SJCRH30 (cell line): ENCODE measurements at regions not wholly inside any gene's neighbourhood (a gene's known extent, or its start where the extent isn't known, plus 50 kb on each side); places are given as distances from the start of the nearest gene placed in this dataset.
"Not testable (repeated sequence)": the region's sequence is repeated elsewhere in the genome, so short reads cannot be mapped to it uniquely, and the experiment has no call there.

Source experiments
- DNase-seq, 2 experiments: peaks; one replicate each; pipeline ENCODE4 v3.0.0-alpha.2; 2015 to 2020
- H3K27ac ChIP-seq: fragments of 250-450 bp; sonication (Bioruptor Pico); 2 replicates; pipeline ENCODE4 v1.5.1; 2020; ENCODE audit warnings: mild to moderate bottlenecking, moderate library complexity
- H3K27me3 ChIP-seq: fragments of 250-450 bp; sonication (Bioruptor Pico); 2 replicates; pipeline ENCODE4 v1.5.1; 2020; ENCODE audit warnings: mild to moderate bottlenecking, moderate library complexity
- H3K36me3 ChIP-seq: fragments of 250-450 bp; sonication (Bioruptor Pico); 2 replicates; pipeline ENCODE4 v1.5.1; 2020; ENCODE audit warnings: mild to moderate bottlenecking, moderate library complexity
- H3K4me1 ChIP-seq: fragments of 250-450 bp; sonication (Bioruptor Pico); 2 replicates; pipeline ENCODE4 v1.5.1; 2020; ENCODE audit warnings: mild to moderate bottlenecking, moderate library complexity
- H3K4me3 ChIP-seq: fragments of 250-450 bp; sonication (Bioruptor Pico); 2 replicates; pipeline ENCODE4 v1.5.1; 2020; ENCODE audit warnings: mild to moderate bottlenecking, moderate library complexity
- H3K9me3 ChIP-seq: fragments of 250-450 bp; sonication (Bioruptor Pico); replicated peaks from 2 replicates; pipeline ENCODE4 v1.5.1; 2020; ENCODE audit warnings: mild to moderate bottlenecking, moderate library complexity

GRCh38 chr13:54445865-54446264 is 1417.3 kb downstream of the OLFM4 start:
- no peaks in the 10 kb centered on the region for H3K36me3 ChIP-seq
- no peak overlapping the region for H3K4me3 ChIP-seq
- no peak for DNase-seq
- H3K27ac ChIP-seq: no peak overlapping the region
- H3K4me1 ChIP-seq: no peaks in the 10 kb centered on the region
- no peaks in the 10 kb centered on the region for H3K27me3 ChIP-seq
- H3K9me3 ChIP-seq: no peaks in the 10 kb centered on the region

GRCh38 chr13:54449922-54450321 is 1421.3 kb downstream of the OLFM4 start:
- no peaks in the 10 kb centered on the region for H3K27me3 ChIP-seq
- no peaks in the 10 kb centered on the region for H3K36me3 ChIP-seq
- no peak overlapping the region for H3K27ac ChIP-seq
- no peak overlapping the region for H3K4me3 ChIP-seq
- DNase-seq: peak in 1 of 2 experiments; percentile 13
- H3K9me3 ChIP-seq: no peaks in the 10 kb centered on the region
- H3K4me1 ChIP-seq: no peaks in the 10 kb centered on the region

- H3K9me3 ChIP-seq: no peaks in the 10 kb centered on the region
- no peak overlapping the region for H3K27ac ChIP-seq
- no peaks in the 10 kb centered on the region for H3K4me1 ChIP-seq
- no peak overlapping the region for H3K4me3 ChIP-seq
- H3K36me3 ChIP-seq: no peaks in the 10 kb centered on the region
- no peaks in the 10 kb centered on the region for H3K27me3 ChIP-seq
- no peak for DNase-seq
Observed at GRCh38 chr13:54484166-54484565, 1455.6 kb downstream of the OLFM4 start.

- Histone ChIP-seq H3K27ac (no peak overlapping the region), H3K9me3 (no peaks in the 10 kb centered on the region), H3K4me3 (no peak overlapping the region), H3K27me3 (no peaks in the 10 kb centered on the region), H3K36me3 (no peaks in the 10 kb centered on the region), H3K4me1 (no peaks in the 10 kb centered on the region)
- peak in 1 of 2 experiments; percentile 2 for DNase-seq
Observed at GRCh38 chr13:54486421-54487166, 1458.0 kb downstream of the OLFM4 start.

GRCh38 chr13:54489359-54489758 is 1460.7 kb downstream of the OLFM4 start:
- H3K36me3 ChIP-seq: no peaks in the 10 kb centered on the region
- H3K4me1 ChIP-seq: no peaks in the 10 kb centered on the region
- H3K9me3 ChIP-seq: no peaks in the 10 kb centered on the region
- no peak overlapping the region for H3K4me3 ChIP-seq
- no peak for DNase-seq
- H3K27ac ChIP-seq: no peak overlapping the region
- H3K27me3 ChIP-seq: no peaks in the 10 kb centered on the region

DNA sequence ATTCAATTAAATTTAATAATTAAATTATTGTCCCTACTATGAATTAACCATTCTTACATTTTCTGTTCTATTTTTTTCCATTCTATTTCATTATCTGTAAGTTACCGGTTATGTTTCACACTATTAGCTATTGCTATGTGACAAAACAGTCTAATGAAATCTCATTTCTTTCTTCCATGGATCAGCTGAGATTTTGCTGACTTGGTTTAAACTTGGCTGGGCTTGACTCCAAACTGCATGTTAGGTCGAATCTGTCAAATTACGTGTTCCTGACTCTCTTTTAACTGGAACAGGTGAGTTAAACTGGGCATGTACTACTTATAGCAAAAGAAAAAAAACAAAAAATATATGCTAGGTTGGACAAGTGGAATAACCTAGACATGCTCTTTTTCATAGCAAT is 1464.4 kb downstream of the OLFM4 start:
- H3K27me3 ChIP-seq: no peaks in the 10 kb centered on the region
- no peaks in the 10 kb centered on the region for H3K36me3 ChIP-seq
- no peak overlapping the region for H3K27ac ChIP-seq
- no peak for DNase-seq
- H3K4me1 ChIP-seq: no peaks in the 10 kb centered on the region
- H3K9me3 ChIP-seq: no peaks in the 10 kb centered on the region
- no peak overlapping the region for H3K4me3 ChIP-seq

DNA sequence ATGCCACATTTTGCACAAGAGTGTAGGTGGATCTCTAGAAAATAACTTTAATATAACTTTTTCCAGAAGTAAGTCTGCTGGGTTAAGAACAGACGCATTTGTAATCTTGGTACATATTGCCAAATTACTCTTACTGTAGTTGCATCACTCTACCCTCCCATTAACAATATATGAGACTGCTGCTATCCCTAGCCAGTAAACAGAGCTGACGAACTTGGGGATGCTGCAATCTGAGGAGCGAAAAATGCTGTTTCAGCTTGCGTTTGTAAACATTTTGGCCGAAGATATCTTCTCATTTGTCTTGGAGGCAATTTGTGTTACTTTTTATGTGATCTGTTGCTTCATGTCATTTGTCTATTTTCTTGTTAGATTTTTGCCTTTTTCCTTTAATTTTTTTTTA is 1482.8 kb downstream of the OLFM4 start:
- no peaks in the 10 kb centered on the region for H3K27me3 ChIP-seq
- no peaks in the 10 kb centered on the region for H3K9me3 ChIP-seq
- H3K4me1 ChIP-seq: no peaks in the 10 kb centered on the region
- no peak overlapping the region for H3K4me3 ChIP-seq
- no peak overlapping the region for H3K27ac ChIP-seq
- DNase-seq: no peak
- H3K36me3 ChIP-seq: no peaks in the 10 kb centered on the region

DNA sequence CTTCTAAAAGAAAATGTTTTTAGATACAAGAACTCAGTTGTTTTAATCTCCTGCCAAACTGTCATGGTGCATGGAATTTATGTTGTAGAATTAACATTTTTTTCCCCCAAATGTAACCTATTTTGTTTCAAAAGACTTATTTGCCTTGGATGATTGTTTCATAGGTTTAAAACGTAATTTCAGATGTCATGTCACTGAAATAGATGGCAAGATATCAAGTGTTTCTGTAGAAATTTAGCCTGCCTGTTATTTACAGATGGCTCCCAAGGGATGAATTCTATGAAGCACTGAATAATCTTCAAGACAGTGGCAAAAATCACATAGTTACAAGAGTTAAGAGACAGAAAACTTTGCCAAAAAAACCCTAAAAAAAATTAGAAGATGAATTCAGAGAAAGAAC is 1484.6 kb downstream of the OLFM4 start:
- no peak for DNase-seq
- Histone ChIP-seq H3K4me3 (no peak overlapping the region), H3K36me3 (no peaks in the 10 kb centered on the region), H3K9me3 (no peaks in the 10 kb centered on the region), H3K27me3 (no peaks in the 10 kb centered on the region), H3K27ac (no peak overlapping the region), H3K4me1 (no peaks in the 10 kb centered on the region)

DNA sequence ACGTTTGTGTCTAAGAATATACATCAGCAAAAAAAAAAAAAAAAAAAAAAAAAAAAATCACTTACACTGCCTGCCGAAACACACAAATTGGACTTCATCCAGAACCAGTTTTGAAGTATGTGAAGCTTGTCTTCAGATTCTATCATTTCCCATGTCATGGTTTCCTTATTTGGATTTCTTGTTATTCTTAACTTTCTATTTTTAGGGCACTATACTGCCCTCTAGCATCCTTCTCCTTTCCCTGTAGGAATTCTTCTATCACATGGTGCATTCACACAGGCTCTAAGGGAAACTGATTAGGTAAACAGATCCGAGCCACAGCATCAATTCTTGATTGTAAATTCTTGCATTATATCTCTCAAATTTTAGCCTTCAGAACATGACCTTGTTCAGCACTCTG is 1507.5 kb downstream of the OLFM4 start:
- H3K36me3 ChIP-seq: no peaks in the 10 kb centered on the region
- H3K9me3 ChIP-seq: no peaks in the 10 kb centered on the region
- peak in 1 of 2 experiments; percentile 27 for DNase-seq
- H3K4me3 ChIP-seq: no peak overlapping the region
- no peak overlapping the region for H3K27ac ChIP-seq
- H3K27me3 ChIP-seq: no peaks in the 10 kb centered on the region
- H3K4me1 ChIP-seq: no peaks in the 10 kb centered on the region

DNA sequence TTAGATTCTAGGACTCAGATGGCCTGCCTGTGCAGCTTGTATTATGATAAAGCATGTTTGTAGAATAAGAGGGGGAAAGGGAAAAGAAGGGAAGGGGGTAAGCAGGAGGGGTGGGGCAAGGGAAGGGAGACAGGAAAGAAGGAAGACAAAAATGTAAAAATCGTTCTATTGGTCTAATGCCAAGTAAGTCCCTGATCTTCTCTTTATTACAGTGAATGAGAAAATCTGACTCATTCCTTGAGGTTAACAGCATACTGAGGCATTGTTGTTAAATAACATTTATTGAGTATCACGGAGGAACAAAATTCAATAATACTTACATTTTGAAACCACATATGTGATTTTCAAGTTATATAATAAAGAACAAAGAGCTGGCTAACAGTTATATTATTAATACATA is 1534.7 kb downstream of the OLFM4 start:
- no peaks in the 10 kb centered on the region for H3K27me3 ChIP-seq
- DNase-seq: no peak
- H3K4me3 ChIP-seq: no peak overlapping the region
- H3K9me3 ChIP-seq: no peaks in the 10 kb centered on the region
- H3K4me1 ChIP-seq: no peaks in the 10 kb centered on the region
- no peak overlapping the region for H3K27ac ChIP-seq
- H3K36me3 ChIP-seq: no peaks in the 10 kb centered on the region

DNA sequence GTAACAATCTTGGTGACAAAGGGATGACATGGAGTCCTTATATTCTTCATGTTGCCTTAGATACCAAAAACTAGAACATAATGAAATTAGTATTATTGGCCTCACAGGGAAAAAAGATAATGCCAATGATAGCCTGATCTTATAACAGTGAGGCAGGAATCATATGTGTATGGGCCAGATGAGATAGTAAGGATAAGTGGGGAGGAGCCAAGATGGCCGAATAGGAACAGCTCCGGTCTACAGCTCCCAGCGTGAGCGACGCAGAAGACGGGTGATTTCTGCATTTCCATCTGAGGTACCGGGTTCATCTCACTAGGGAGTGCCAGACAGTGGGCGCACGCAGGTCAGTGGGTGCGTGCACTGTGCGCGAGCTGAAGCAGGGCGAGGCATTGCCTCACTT is 1543.4 kb downstream of the OLFM4 start:
- H3K27me3 ChIP-seq, DNase-seq, H3K4me1 ChIP-seq: not testable (repeated sequence)

DNA sequence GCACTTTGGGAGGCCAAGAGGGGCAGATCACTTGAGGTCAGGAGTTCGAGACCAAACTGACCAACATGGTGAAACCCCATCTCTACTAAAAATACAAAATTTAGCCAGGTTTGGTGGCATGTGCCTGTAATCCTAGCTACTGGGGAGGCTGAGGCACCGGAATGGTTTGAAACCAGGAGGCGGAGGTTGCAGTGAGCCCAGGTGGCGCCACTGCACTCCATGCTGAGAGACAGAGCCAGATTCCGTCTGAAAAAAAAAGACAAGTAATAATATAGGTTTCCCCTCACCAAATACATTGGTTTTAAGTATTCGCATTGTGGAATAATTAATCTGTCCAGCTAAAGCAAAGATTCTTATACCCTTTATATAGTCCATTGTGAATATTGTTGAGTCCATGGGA is 1544.6 kb downstream of the OLFM4 start:
- H3K4me3 ChIP-seq: no peak overlapping the region
- no peaks in the 10 kb centered on the region for H3K9me3 ChIP-seq
- H3K27me3 ChIP-seq: no peaks in the 10 kb centered on the region
- no peak for DNase-seq
- no peaks in the 10 kb centered on the region for H3K4me1 ChIP-seq
- no peaks in the 10 kb centered on the region for H3K36me3 ChIP-seq
- H3K27ac ChIP-seq: no peak overlapping the region

More for the DNA sequence above, 1543.4 kb downstream of the OLFM4 start:
- not testable (repeated sequence) for H3K4me3 ChIP-seq, H3K27ac ChIP-seq, H3K36me3 ChIP-seq, H3K9me3 ChIP-seq

DNA sequence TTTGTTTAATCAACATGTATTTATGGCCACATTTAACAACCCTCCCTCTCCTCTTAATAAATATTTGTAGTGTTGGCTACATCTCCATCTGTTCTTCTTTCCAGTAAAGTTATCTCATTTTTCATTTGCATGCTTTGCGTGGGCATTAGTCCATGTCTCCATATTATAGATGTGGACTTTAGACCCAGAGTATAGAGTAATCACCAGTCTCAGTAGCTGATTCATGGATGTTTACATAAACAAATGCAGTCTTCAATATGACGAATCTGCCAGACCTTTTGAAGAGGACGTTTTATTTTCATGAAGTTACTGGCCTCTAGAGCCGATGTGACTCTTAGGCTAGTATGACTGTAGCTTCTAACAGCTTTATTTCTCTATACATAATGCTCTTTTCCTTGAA is 1546.2 kb downstream of the OLFM4 start:
- Histone ChIP-seq H3K27me3 (no peaks in the 10 kb centered on the region), H3K4me1 (no peaks in the 10 kb centered on the region), H3K9me3 (no peaks in the 10 kb centered on the region), H3K36me3 (no peaks in the 10 kb centered on the region), H3K4me3 (no peak overlapping the region), H3K27ac (no peak overlapping the region)
- DNase-seq: no peak

DNA sequence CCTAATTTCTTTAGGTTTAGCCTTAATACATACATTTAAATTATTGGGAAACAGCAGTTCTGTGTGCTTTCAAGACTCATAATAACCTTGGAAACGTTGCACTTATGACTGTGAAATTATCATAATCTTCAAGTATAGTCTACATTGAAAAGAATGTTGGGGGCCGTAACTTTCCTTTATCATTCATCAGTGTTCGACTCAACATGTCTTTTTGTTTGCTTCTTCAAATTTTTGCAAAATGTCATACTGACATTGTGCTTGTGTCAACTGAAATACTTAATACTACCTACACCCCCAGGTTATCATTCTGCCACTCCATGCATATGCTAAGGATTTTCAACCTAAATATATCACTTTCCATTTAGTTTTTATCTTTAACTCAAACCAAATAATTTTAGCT is 1562.9 kb downstream of the OLFM4 start:
- Histone ChIP-seq H3K4me3 (no peak overlapping the region), H3K9me3 (no peaks in the 10 kb centered on the region), H3K4me1 (no peaks in the 10 kb centered on the region), H3K27ac (no peak overlapping the region), H3K36me3 (no peaks in the 10 kb centered on the region), H3K27me3 (0 out of 2 replicates have a peak, but pooled peaks cover 3% of the 10 kb centered on the region)
- DNase-seq: no peak

GRCh38 chr13:54592201-54592600 is 1563.6 kb downstream of the OLFM4 start:
- Histone ChIP-seq H3K4me1 (no peaks in the 10 kb centered on the region), H3K27ac (no peak overlapping the region), H3K36me3 (no peaks in the 10 kb centered on the region), H3K4me3 (no peak overlapping the region), H3K27me3 (0 out of 2 replicates have a peak, but pooled peaks cover 3% of the 10 kb centered on the region), H3K9me3 (no peaks in the 10 kb centered on the region)
- no peak for DNase-seq

- Histone ChIP-seq H3K27me3 (0 out of 2 replicates have a peak, but pooled peaks cover 3% of the 10 kb centered on the region), H3K9me3 (no peaks in the 10 kb centered on the region), H3K4me3 (no peak overlapping the region), H3K4me1 (no peaks in the 10 kb centered on the region), H3K27ac (no peak overlapping the region), H3K36me3 (no peaks in the 10 kb centered on the region)
- DNase-seq: no peak
Observed at GRCh38 chr13:54593504-54593903, 1564.9 kb downstream of the OLFM4 start.
